ENCODE measurements at regions not wholly inside any gene's neighbourhood (a gene's known extent, or its start where the extent isn't known, plus 50 kb on each side); places are given as distances from the start of the nearest gene placed in this dataset.

- TF ChIP-seq CTCF (IDR thresholded peaks at IDR 0.05; ENCODE audit: low read depth, low read length) (no peak), EZH2phosphoT487 (IDR thresholded peaks at IDR 0.05; ENCODE audit: low read depth) (no peak)
Measured at GRCh38 chr16:74146643-74147042, 150.0 kb upstream of the PSMD7 start.
